ENCODE measurements at regions not wholly inside any gene's neighbourhood (a gene's known extent, or its start where the extent isn't known, plus 50 kb on each side); places are given as distances from the start of the nearest gene placed in this dataset.

GRCh38 chr1:102742426-102742825 is 365.9 kb downstream of the COL11A1 start:
- TF ChIP-seq CTCF (IDR thresholded peaks at IDR 0.05; ENCODE audit: low read length, missing control alignments), result no peak
- peak; percentile 9 for DNase-seq (ENCODE audit: low read depth)

GRCh38 chr1:102733491-102734236 is 374.7 kb downstream of the COL11A1 start:
- no peak for TF ChIP-seq CTCF (IDR thresholded peaks at IDR 0.05; ENCODE audit: low read length, missing control alignments)
- DNase-seq (ENCODE audit: low read depth), result peak; percentile 6
- no peak overlapping the region for H3K4me3 ChIP-seq (replicated peaks; ENCODE audit: low read depth, low read length)

More at GRCh38 chr1:102742426-102742825, 365.9 kb downstream of the COL11A1 start:
- no peak overlapping the region for H3K4me3 ChIP-seq (replicated peaks; ENCODE audit: low read depth, low read length)

- TF ChIP-seq CTCF (IDR thresholded peaks at IDR 0.05; ENCODE audit: low read length, missing control alignments), result no peak
- DNase-seq (ENCODE audit: low read depth), result peak; percentile 69
- no peak overlapping the region for H3K4me3 ChIP-seq (replicated peaks; ENCODE audit: low read depth, low read length)
Measured at GRCh38 chr1:102732927-102733326, 375.4 kb downstream of the COL11A1 start.

GRCh38 chr1:102726417-102726816 is 381.9 kb downstream of the COL11A1 start:
- peak; percentile 35 for DNase-seq (ENCODE audit: low read depth)
- H3K4me3 ChIP-seq (replicated peaks; ENCODE audit: low read depth, low read length), result no peak overlapping the region
- no peak for TF ChIP-seq CTCF (IDR thresholded peaks at IDR 0.05; ENCODE audit: low read length, missing control alignments)

- no peak for TF ChIP-seq CTCF (IDR thresholded peaks at IDR 0.05; ENCODE audit: low read length, missing control alignments)
- H3K4me3 ChIP-seq (replicated peaks; ENCODE audit: low read depth, low read length), result no peak overlapping the region
- DNase-seq (ENCODE audit: low read depth), result no peak
Measured at GRCh38 chr1:102724741-102725140, 383.6 kb downstream of the COL11A1 start.

- H3K4me3 ChIP-seq (replicated peaks; ENCODE audit: low read depth, low read length), result no peak overlapping the region
- peak; percentile 5 for DNase-seq (ENCODE audit: low read depth)
- no peak for TF ChIP-seq CTCF (IDR thresholded peaks at IDR 0.05; ENCODE audit: low read length, missing control alignments)
Measured at GRCh38 chr1:102715150-102715549, 393.2 kb downstream of the COL11A1 start.

GRCh38 chr1:102699524-102699923 is 408.8 kb downstream of the COL11A1 start:
- no peak for TF ChIP-seq CTCF (IDR thresholded peaks at IDR 0.05; ENCODE audit: low read length, missing control alignments)
- no peak overlapping the region for H3K4me3 ChIP-seq (replicated peaks; ENCODE audit: low read depth, low read length)
- no peak for DNase-seq (ENCODE audit: low read depth)

Measured in fibroblast of pulmonary artery (primary cell).